A549 (cell line): ENCODE measurements at regions not wholly inside any gene's neighbourhood (a gene's known extent, or its start where the extent isn't known, plus 50 kb on each side); places are given as distances from the start of the nearest gene placed in this dataset.

Experiments used
- ATAC-seq, 2 experiments: fragments of 200-7000 bp in 1 of 2; fragments of >200 bp in 1 of 2; cut with Nextera tagmentation in 1 of 2; cut with Tn5 transposase in 1 of 2; 3 replicates each; pipeline versions ENCODE4 v1.8.0 to v1.9.1; 2018 to 2020; ENCODE audit warnings: mild to moderate bottlenecking in 1 of 2, moderate library complexity in 1 of 2
- CTCF ChIA-PET: fragments of 300-600 bp; sonication (Branson Sonifier 250); formaldehyde crosslinking; extraction: SDS; loops from one replicate; lab custom pipeline; 2021; ENCODE audit warnings: antibody characterized with exemption, inconsistent platforms; lab: Yijun Ruan, JAX
- POLR2A ChIA-PET: fragments of 350-600 bp; formaldehyde crosslinking; extraction: SDS; loops from one replicate; lab custom pipeline; 2021; ENCODE audit warnings: antibody characterized with exemption, inconsistent platforms; lab: Yijun Ruan, JAX
- DNase-seq, 2 experiments: peaks; one replicate each; pipeline versions ENCODE4 v3.0.0 to v3.0.0-alpha.2; 2011 to 2016; ENCODE audit warnings: low read depth in 1 of 2, low spot score in 1 of 2
- FAIRE-seq: peaks from 2 replicates; lab custom pipeline; 2011; peaks lifted over from hg19 to GRCh38; lab: Jason Lieb, UNC
- H3K27ac ChIP-seq, 2 experiments: fragments of >200 bp; sonication (Bioruptor Twin); formaldehyde crosslinking; 3 replicates each; pipeline ENCODE4 v1.5.1; 2016 to 2017
- H3K4me1 ChIP-seq: fragments of >200 bp; sonication (Bioruptor Twin); formaldehyde crosslinking; 3 replicates; pipeline ENCODE4 v1.6.1; 2016
- H3K4me2 ChIP-seq: fragments of >200 bp; sonication (Bioruptor Twin); formaldehyde crosslinking; 3 replicates; pipeline ENCODE4 v1.6.1; 2016
- H3K4me3 ChIP-seq: fragments of >200 bp; sonication (Bioruptor Twin); formaldehyde crosslinking; 3 replicates; pipeline ENCODE4 v1.5.1; 2016
- H3K9me3 ChIP-seq: fragments of >200 bp; sonication (Bioruptor Twin); formaldehyde crosslinking; 3 replicates; pipeline ENCODE4 v1.6.1; 2016
- BHLHE40 ChIP-seq: IDR thresholded peaks from 2 replicates; pipeline ENCODE4 v1.6.1; 2012; ENCODE audit warnings: low read depth, low read length, inconsistent platforms
- CEBPB ChIP-seq, 2 experiments: fragments of >200 bp in 1 of 2; sonication (Bioruptor Twin) in 1 of 2; formaldehyde crosslinking in 1 of 2; IDR thresholded peaks; 2 replicates each; pipeline ENCODE4 v1.6.1; 2012 to 2016
- EHMT2 ChIP-seq: fragments of 200-600 bp; sonication (generic); IDR thresholded peaks from 2 replicates; pipeline ENCODE4 v1.6.1; 2016; ENCODE audit warnings: antibody characterized with exemption, low read depth, mild to moderate bottlenecking, moderate library complexity
- EP300 ChIP-seq, 2 experiments: fragments of >200 bp; sonication (Bioruptor Twin); formaldehyde crosslinking; IDR thresholded peaks; 2 replicates in 1 of 2; 3 replicates in 1 of 2; pipeline ENCODE4 v1.6.1; 2016 to 2017
- ESRRA ChIP-seq: fragments of 150-350 bp; IDR thresholded peaks from 2 replicates; pipeline ENCODE4 v1.6.1; 2014; ENCODE audit warnings: mild to moderate bottlenecking, low read length, borderline replicate concordance
- FOSB ChIP-seq: fragments of 250-450 bp; sonication (Bioruptor Pico); IDR thresholded peaks from 2 replicates; pipeline ENCODE4 v1.5.0; 2020; ENCODE audit warnings: mild to moderate bottlenecking, moderate library complexity
- FOSL2 ChIP-seq, 2 experiments: fragments of 450-650 bp in 1 of 2; fragments of >200 bp in 1 of 2; sonication (Bioruptor Twin) in 1 of 2; formaldehyde crosslinking; IDR thresholded peaks; 2 replicates each; pipeline versions ENCODE4 v1.5.0 to v1.6.1; 2016 to 2020; ENCODE audit warnings: mild to moderate bottlenecking in 1 of 2, moderate library complexity in 1 of 2
- FOXS1 ChIP-seq: fragments of 250-450 bp; sonication (Bioruptor Pico); IDR thresholded peaks from 2 replicates; pipeline ENCODE4 v1.5.0; 2020; ENCODE audit warnings: mild to moderate bottlenecking, moderate library complexity
- HOXA7 ChIP-seq: fragments of 250-450 bp; sonication (Bioruptor Pico); IDR thresholded peaks from 2 replicates; pipeline ENCODE4 v1.5.0; 2020; ENCODE audit warnings: mild to moderate bottlenecking, moderate library complexity
- HOXB13 ChIP-seq: fragments of 250-450 bp; sonication (Bioruptor Pico); IDR thresholded peaks from 2 replicates; pipeline ENCODE4 v1.5.0; 2020; ENCODE audit warnings: low read depth, mild to moderate bottlenecking, moderate library complexity
- HOXB5 ChIP-seq: fragments of 250-450 bp; sonication (Bioruptor Pico); IDR thresholded peaks from 2 replicates; pipeline ENCODE4 v1.5.0; 2020; ENCODE audit warnings: mild to moderate bottlenecking, moderate library complexity
- JUN ChIP-seq, 2 experiments: fragments of >200 bp; sonication (Bioruptor Twin); formaldehyde crosslinking; IDR thresholded peaks; 2 replicates in 1 of 2; 3 replicates in 1 of 2; pipeline ENCODE4 v1.6.1; 2016 to 2017
- JUNB ChIP-seq: fragments of >200 bp; sonication (Bioruptor Twin); formaldehyde crosslinking; IDR thresholded peaks from 2 replicates; pipeline ENCODE4 v1.6.1; 2016
- KDM5A ChIP-seq: fragments of 200-600 bp; sonication (generic); IDR thresholded peaks from 2 replicates; pipeline ENCODE4 v1.6.1; 2016; ENCODE audit warnings: antibody characterized with exemption, mild to moderate bottlenecking
- MAZ ChIP-seq: fragments of 150-350 bp; IDR thresholded peaks from 2 replicates; pipeline ENCODE4 v1.6.1; 2014; ENCODE audit warnings: antibody characterized with exemption, low read depth, low read length, borderline replicate concordance
- PHF8 ChIP-seq: fragments of 200-600 bp; sonication (generic); IDR thresholded peaks from 2 replicates; pipeline ENCODE4 v1.6.1; 2016; ENCODE audit warnings: low read depth, mild to moderate bottlenecking, antibody characterized with exemption, moderate library complexity, borderline replicate concordance
- POLR2A ChIP-seq: IDR thresholded peaks from 2 replicates; pipeline ENCODE4 v1.6.1; 2012; ENCODE audit warnings: mild to moderate bottlenecking, low read length
- RARB ChIP-seq: fragments of 250-450 bp; sonication (Bioruptor Pico); IDR thresholded peaks from 2 replicates; pipeline ENCODE4 v1.8.0; 2021; ENCODE audit warnings: mild to moderate bottlenecking, moderate library complexity
- RCOR1 ChIP-seq: fragments of 150-350 bp; IDR thresholded peaks from 2 replicates; pipeline ENCODE4 v1.6.1; 2014; ENCODE audit warnings: antibody characterized with exemption, low read length, low read depth
- RNF2 ChIP-seq: fragments of 200-600 bp; sonication (generic); IDR thresholded peaks from 2 replicates; pipeline ENCODE4 v1.6.1; 2016; ENCODE audit warnings: low read depth, mild to moderate bottlenecking, antibody characterized with exemption, moderate library complexity, borderline replicate concordance
- SREBF2 ChIP-seq: fragments of 450-650 bp; IDR thresholded peaks from 2 replicates; pipeline ENCODE4 v1.6.1; 2014; ENCODE audit warnings: mild to moderate bottlenecking, moderate library complexity
- ZC3H11A ChIP-seq: fragments of 450-650 bp; IDR thresholded peaks from 2 replicates; pipeline ENCODE4 v1.6.1; 2014; ENCODE audit warnings: antibody characterized with exemption, mild to moderate bottlenecking
- ZFP36 ChIP-seq: fragments of 450-650 bp; IDR thresholded peaks from 2 replicates; pipeline ENCODE4 v1.6.1; 2014; ENCODE audit warnings: borderline replicate concordance; ENCODE audit not compliant: partially characterized antibody
- ZNF302 ChIP-seq: fragments of 250-450 bp; sonication (Bioruptor Pico); IDR thresholded peaks from 2 replicates; pipeline ENCODE4 v1.9.0; 2021; ENCODE audit warnings: inconsistent platforms, mild to moderate bottlenecking, moderate library complexity
- WGBS: methylation state at CpG from one replicate; pipeline ENCODE4 v1.1.6; 2017; ENCODE audit errors: missing lambda C conversion rate; 5-methylcytosine and 5-hydroxymethylcytosine counted together
- TF ChIP-seq, protein P1 (sequence below): fragments of 150-350 bp; IDR thresholded peaks from 2 replicates; pipeline ENCODE4 v1.6.1; 2014; ENCODE audit warnings: low read depth, mild to moderate bottlenecking, low read length
- TF ChIP-seq, protein P2 (sequence below): IDR thresholded peaks from 2 replicates; pipeline ENCODE4 v1.6.1; 2012; ENCODE audit warnings: low read depth, borderline replicate concordance

DNA sequence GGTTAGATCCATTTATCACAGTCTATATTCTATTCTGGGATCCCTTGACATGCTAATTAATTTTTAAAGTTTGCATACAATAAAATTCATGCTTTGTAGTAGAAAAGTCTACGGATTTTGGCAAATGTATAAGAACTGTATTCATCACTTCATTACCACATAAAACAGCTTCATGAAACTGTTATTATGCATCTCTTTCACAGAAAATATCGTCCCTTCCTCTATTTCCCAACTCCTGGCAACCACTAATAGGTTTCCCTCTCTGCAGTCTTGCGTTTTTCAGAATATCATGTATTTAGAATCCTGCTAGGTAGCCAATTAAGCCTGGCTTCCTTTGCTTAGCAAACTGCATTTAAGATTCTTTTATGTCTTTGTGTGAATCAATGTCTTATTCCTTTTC lies 441.3 kb upstream of the RGS17 start:
- CTCF ChIA-PET = no interaction called here
- no peak for TF ChIP-seq HOXA7 (CRISPR knock-in tag)
- no peak for TF ChIP-seq RCOR1
- no peak for TF ChIP-seq FOSL2 (IDR thresholded peaks at IDR 0.05)
- no peak for TF ChIP-seq FOSL2 (CRISPR knock-in tag; IDR thresholded peaks at IDR 0.05)
- TF ChIP-seq BHLHE40 = no peak
- no peak for TF ChIP-seq FOSB (CRISPR knock-in tag)
- TF ChIP-seq, protein P1, sequence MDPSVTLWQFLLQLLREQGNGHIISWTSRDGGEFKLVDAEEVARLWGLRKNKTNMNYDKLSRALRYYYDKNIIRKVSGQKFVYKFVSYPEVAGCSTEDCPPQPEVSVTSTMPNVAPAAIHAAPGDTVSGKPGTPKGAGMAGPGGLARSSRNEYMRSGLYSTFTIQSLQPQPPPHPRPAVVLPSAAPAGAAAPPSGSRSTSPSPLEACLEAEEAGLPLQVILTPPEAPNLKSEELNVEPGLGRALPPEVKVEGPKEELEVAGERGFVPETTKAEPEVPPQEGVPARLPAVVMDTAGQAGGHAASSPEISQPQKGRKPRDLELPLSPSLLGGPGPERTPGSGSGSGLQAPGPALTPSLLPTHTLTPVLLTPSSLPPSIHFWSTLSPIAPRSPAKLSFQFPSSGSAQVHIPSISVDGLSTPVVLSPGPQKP = no peak
- TF ChIP-seq JUN (IDR thresholded peaks at IDR 0.05) = no peak
- no peak for TF ChIP-seq EP300 (IDR thresholded peaks at IDR 0.05)
- no peak for TF ChIP-seq ZC3H11A
- TF ChIP-seq MAZ = no peak
- no peak for TF ChIP-seq FOXS1 (CRISPR knock-in tag)
- TF ChIP-seq HOXB13 (CRISPR knock-in tag) = no peak
- TF ChIP-seq PHF8 = no peak
- TF ChIP-seq ZFP36 = no peak
- no peak for TF ChIP-seq RARB
- TF ChIP-seq SREBF2 = no peak
- no peak overlapping the region for H3K4me3 ChIP-seq
- DNase-seq (no peak), FAIRE-seq (no peak), ATAC-seq (no peak)
- H3K9me3 ChIP-seq = no peaks in the 10 kb centered on the region
- no peak overlapping the region for H3K4me2 ChIP-seq
- WGBS = 20% methylated on average over 3 of the region's 3 CpGs
- H3K27ac ChIP-seq = no peak overlapping the region
- POLR2A ChIA-PET = no interaction called here
- no peaks in the 10 kb centered on the region for H3K4me1 ChIP-seq

DNA sequence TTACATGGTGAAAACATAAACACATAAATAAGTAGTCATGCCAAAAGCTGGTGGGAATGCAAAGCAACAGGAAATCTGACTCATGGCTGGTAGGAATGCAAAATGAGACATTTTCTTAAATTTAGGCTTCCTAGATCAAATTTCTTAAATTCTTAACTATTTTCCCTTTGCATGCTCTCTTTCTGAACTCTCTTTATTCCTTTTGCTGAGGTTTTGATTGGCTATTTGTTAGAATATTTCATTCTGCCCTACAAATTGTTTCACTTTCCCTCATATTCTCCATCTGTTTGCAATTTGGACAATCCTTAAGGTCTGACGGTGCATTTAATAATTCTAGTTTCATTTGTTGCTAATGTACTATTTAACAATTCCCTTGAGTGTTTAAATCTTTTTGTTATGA lies 437.5 kb upstream of the RGS17 start:
- no peak overlapping the region for H3K27ac ChIP-seq
- no peak overlapping the region for H3K4me2 ChIP-seq
- no peak for ATAC-seq
- H3K9me3 ChIP-seq = no peaks in the 10 kb centered on the region
- no peak overlapping the region for H3K4me3 ChIP-seq
- FAIRE-seq = no peak
- no peaks in the 10 kb centered on the region for H3K4me1 ChIP-seq
- 75% methylated on average over 1 of the region's 1 CpG for WGBS
- ChIA-PET CTCF (no interaction called here), POLR2A (no interaction called here)
- TF ChIP-seq ZC3H11A (no peak), EP300 (IDR thresholded peaks at IDR 0.05) (no peak), RNF2 (no peak), ESRRA (no peak), EHMT2 (no peak), POLR2A (no peak), MAZ (no peak), JUNB (no peak), ZNF302 (CRISPR knock-in tag) (no peak)
- DNase-seq = no peak

DNA sequence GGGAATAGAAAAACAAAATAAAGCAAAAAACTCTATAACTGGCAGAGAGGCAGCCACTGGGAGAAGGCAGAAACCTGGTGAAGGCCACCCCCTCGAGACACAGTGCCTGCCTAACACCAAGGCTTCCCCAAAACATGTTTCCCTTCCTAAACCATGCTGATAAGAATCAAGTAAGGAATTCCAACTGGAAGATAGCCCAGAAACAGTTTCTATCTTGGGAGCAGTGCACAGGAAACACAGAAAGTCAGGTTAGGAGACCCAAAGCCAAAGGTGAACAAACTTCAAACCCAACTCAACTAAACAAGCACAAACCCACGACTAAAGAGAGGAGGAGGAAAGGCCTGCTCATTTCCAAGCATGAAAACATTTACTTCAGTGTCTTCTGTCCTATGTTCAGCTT lies 433.7 kb upstream of the RGS17 start:
- DNase-seq = no peak
- no peak overlapping the region for H3K4me3 ChIP-seq
- H3K4me1 ChIP-seq = no peaks in the 10 kb centered on the region
- POLR2A ChIA-PET = no interaction called here
- H3K9me3 ChIP-seq = no peaks in the 10 kb centered on the region
- no peak overlapping the region for H3K27ac ChIP-seq
- WGBS = 4% methylated on average over 2 of the region's 2 CpGs
- CTCF ChIA-PET = no interaction called here
- no peak for FAIRE-seq
- no peak overlapping the region for H3K4me2 ChIP-seq
- TF ChIP-seq KDM5A = no peak
- TF ChIP-seq, protein P1 = no peak
- no peak for TF ChIP-seq ESRRA
- TF ChIP-seq CEBPB (IDR thresholded peaks at IDR 0.05) = no peak
- TF ChIP-seq ZNF302 (CRISPR knock-in tag) = no peak
- TF ChIP-seq HOXB5 (CRISPR knock-in tag) = no peak
- TF ChIP-seq FOSB (CRISPR knock-in tag) = no peak
- TF ChIP-seq, protein P2, sequence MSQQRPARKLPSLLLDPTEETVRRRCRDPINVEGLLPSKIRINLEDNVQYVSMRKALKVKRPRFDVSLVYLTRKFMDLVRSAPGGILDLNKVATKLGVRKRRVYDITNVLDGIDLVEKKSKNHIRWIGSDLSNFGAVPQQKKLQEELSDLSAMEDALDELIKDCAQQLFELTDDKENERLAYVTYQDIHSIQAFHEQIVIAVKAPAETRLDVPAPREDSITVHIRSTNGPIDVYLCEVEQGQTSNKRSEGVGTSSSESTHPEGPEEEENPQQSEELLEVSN = no peak
- TF ChIP-seq BHLHE40 = no peak
- no peak for ATAC-seq
